ENCODE measurements at regions not wholly inside any gene's neighbourhood (a gene's known extent, or its start where the extent isn't known, plus 50 kb on each side); places are given as distances from the start of the nearest gene placed in this dataset.
"Not testable (repeated sequence)": the region's sequence is repeated elsewhere in the genome, so short reads cannot be mapped to it uniquely, and the experiment has no call there.

DNA sequence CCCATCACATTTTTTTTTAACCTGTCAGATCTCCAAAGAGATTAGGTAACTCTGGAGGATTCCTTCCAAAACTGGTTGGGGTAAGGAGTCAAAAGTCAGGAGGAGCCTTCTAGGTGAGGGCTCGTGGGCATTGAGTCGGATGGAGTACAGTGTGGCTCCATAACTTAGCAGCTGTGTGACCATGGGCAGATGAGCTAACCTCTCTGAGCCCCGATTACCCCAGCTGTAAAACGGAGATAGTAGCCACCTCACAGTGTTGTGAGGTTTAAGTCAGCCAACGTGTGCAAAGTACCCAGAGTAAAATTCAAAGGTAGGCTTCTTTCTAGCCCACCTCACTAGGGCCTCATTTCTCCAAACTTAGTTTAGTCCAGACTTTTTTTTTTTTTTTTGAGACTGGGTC, 151.5 kb downstream of the CD24 start:
- peaks cover 10% of the 10 kb centered on the region for H3K27me3 Mint-ChIP-seq (ENCODE audit: insufficient read depth)
- no peaks in the 10 kb centered on the region for H3K36me3 Mint-ChIP-seq (ENCODE audit: low read depth)
- H3K9me3 Mint-ChIP-seq, result no peaks in the 10 kb centered on the region
- DNase-seq, result no peak
- no peak overlapping the region for H3K27ac Mint-ChIP-seq
- no peak overlapping the region for H3K4me3 Mint-ChIP-seq
- no peaks in the 10 kb centered on the region; the same call in 1 of the 2 replicates for H3K4me1 Mint-ChIP-seq (ENCODE audit: low read depth)
- TF ChIP-seq, protein P1, sequence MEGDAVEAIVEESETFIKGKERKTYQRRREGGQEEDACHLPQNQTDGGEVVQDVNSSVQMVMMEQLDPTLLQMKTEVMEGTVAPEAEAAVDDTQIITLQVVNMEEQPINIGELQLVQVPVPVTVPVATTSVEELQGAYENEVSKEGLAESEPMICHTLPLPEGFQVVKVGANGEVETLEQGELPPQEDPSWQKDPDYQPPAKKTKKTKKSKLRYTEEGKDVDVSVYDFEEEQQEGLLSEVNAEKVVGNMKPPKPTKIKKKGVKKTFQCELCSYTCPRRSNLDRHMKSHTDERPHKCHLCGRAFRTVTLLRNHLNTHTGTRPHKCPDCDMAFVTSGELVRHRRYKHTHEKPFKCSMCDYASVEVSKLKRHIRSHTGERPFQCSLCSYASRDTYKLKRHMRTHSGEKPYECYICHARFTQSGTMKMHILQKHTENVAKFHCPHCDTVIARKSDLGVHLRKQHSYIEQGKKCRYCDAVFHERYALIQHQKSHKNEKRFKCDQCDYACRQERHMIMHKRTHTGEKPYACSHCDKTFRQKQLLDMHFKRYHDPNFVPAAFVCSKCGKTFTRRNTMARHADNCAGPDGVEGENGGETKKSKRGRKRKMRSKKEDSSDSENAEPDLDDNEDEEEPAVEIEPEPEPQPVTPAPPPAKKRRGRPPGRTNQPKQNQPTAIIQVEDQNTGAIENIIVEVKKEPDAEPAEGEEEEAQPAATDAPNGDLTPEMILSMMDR (IDR thresholded peaks at IDR 0.05), result no peak

DNA sequence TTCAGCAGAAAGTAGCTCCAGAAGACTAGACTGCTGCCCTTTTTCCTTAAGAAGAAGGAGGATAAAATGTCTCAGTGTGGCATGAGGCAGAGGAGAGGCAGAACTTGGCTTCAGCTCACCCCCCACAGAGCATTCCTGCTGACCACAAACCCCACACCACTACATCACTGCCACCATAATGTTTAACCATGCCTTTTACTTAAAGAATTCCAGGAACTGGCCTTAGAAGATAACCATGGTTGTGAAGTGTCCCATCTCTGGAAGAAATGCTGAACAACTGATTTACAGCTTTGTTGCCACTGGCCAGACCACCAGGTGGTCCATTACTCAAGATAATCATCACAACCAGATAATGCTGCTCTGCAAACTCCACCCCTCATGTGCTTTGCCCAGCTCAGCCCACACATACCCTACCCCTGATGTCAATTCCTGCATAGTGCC, 154.1 kb downstream of the CD24 start:
- Mint-ChIP-seq H3K27me3 (ENCODE audit: insufficient read depth) (peaks cover 10% of the 10 kb centered on the region), H3K4me3 (no peak overlapping the region), H3K4me1 (ENCODE audit: low read depth) (no peaks in the 10 kb centered on the region; the same call in 1 of the 2 replicates), H3K36me3 (ENCODE audit: low read depth) (no peaks in the 10 kb centered on the region), H3K9me3 (no peaks in the 10 kb centered on the region), H3K27ac (no peak overlapping the region)
- no peak for DNase-seq
- TF ChIP-seq, protein P1 (IDR thresholded peaks at IDR 0.05), result no peak

DNA sequence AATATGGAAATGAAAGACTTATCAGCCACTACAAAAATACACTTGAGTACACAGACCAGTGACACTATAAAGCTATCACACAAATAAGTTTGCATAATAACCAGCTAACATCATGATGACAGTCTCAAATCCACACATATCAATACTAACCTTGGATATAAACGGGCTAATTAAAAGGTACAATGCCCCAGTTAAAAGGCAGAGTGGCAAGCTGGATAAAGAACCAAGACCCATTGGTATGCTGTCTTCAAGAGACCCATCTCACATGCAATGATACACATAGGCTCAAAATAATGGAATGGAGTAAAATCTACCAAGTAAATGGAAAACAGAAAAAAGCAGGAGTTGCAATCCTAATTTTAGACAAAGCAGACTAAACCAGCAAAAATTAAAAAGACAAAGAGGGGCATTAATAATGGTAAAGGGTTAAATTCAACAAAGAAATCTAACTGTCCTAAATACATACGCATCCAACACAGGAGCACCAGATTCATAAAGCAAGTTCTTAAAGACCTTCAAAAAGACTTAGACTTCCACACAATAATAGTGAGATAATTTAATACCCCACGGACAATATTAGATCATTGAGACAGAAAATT, 163.3 kb downstream of the CD24 start:
- Mint-ChIP-seq H3K36me3 (ENCODE audit: low read depth) (no peaks in the 10 kb centered on the region), H3K27ac (no peak overlapping the region)

DNA sequence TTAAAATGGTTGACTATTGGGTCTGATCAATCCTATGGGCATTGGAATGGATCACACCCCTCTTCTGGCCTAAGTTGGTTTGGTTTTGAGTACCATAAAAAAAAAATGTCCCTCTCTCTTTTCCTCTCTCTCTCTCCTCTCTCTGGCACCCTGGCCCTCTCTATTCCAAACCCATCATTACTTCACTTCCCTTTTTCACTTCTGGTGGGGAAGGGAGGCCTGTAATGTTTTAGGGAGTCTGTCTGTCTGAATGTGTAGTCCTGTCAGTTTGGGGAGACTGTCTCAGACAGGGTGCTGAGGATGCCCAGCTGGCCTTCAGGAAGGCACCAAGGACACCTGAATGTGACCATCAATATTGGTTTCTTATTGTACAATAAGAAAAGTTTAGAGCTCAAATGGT, 165.8 kb downstream of the CD24 start:
- no peak for DNase-seq
- TF ChIP-seq, protein P1 (IDR thresholded peaks at IDR 0.05), result no peak
- peaks cover 28% of the 10 kb centered on the region for H3K9me3 Mint-ChIP-seq
- H3K27ac Mint-ChIP-seq, result no peak overlapping the region
- no peaks in the 10 kb centered on the region for H3K36me3 Mint-ChIP-seq (ENCODE audit: low read depth)
- 0 out of 2 replicates have a peak, but pooled peaks cover 5% of the 10 kb centered on the region for H3K4me1 Mint-ChIP-seq (ENCODE audit: low read depth)
- no peak overlapping the region for H3K4me3 Mint-ChIP-seq
- H3K27me3 Mint-ChIP-seq (ENCODE audit: insufficient read depth), result peaks cover 4% of the 10 kb centered on the region

More for the DNA sequence above, 163.3 kb downstream of the CD24 start:
- Mint-ChIP-seq H3K4me3 (no peak overlapping the region), H3K9me3 (peaks cover 28% of the 10 kb centered on the region), H3K4me1 (ENCODE audit: low read depth) (no peaks in the 10 kb centered on the region), H3K27me3 (ENCODE audit: insufficient read depth) (peaks cover 6% of the 10 kb centered on the region)
- TF ChIP-seq, protein P1 (IDR thresholded peaks at IDR 0.05), result no peak
- DNase-seq, result no peak

DNA sequence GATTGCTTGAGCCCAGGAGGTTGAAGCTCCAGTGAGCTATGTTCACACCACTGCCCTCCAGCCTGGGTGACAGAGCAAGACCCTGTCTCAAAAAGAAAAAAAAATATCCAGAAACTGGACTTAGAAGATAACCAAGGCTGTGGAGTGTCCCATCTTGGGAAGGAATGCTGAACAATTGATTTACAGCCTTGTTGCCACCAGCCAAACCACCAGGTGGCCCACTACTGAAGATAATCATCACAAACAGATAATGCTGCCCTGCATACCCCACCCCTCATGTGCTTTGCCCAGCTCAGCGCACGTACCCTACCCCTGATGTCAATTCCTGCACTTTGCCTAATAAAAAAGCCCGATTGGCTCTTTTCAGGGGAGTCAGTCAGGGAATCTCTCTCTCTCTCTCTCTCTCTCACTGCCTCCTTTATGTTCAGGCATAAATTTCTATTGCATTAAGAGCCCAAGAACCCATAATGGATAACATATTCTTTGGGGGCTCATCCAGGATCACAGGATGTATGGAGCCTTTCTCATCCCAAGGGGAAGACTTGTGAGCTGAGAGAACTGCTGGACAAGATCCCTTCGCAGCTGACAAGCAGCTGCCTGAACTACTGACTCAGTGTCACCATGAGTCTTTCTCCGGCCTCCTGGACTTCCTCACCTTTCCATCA, 166.4 kb downstream of the CD24 start:
- Mint-ChIP-seq H3K27me3 (ENCODE audit: insufficient read depth) (peaks cover 4% of the 10 kb centered on the region), H3K36me3 (ENCODE audit: low read depth) (no peaks in the 10 kb centered on the region), H3K4me3 (no peak overlapping the region), H3K27ac (no peak overlapping the region), H3K4me1 (ENCODE audit: low read depth) (0 out of 2 replicates have a peak, but pooled peaks cover 5% of the 10 kb centered on the region), H3K9me3 (peaks cover 28% of the 10 kb centered on the region)
- no peak for DNase-seq
- TF ChIP-seq, protein P1 (IDR thresholded peaks at IDR 0.05), result peak; percentile 34; the same call in 1 of the 2 replicates

DNA sequence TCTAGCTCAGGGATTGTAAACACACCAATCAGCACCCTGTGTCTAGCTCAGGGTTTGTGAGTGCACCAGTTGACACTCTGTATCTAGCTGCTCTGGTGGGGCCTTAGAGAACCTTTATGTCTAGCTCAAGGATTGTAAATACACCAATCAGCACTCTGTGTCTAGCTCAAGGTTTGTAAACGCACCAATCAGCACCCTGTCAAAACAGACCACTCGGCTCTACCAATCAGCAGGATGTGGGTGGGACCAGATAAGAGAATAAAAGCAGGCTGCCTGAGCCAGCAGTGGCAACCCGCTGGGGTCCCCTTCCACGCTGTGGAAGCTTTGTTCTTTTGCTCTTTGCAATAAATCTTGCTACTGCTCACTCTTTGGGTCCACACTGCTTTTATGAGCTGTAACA, 168.3 kb downstream of the CD24 start:
- H3K4me3 Mint-ChIP-seq; H3K36me3 Mint-ChIP-seq (ENCODE audit: low read depth); DNase-seq; H3K27me3 Mint-ChIP-seq (ENCODE audit: insufficient read depth); H3K4me1 Mint-ChIP-seq (ENCODE audit: low read depth); H3K27ac Mint-ChIP-seq: not testable (repeated sequence)
- peaks cover 16% of the 10 kb centered on the region for H3K9me3 Mint-ChIP-seq

Data from HFFc6 (cell line).